ENCODE measurements at regions not wholly inside any gene's neighbourhood (a gene's known extent, or its start where the extent isn't known, plus 50 kb on each side); places are given as distances from the start of the nearest gene placed in this dataset.

DNA sequence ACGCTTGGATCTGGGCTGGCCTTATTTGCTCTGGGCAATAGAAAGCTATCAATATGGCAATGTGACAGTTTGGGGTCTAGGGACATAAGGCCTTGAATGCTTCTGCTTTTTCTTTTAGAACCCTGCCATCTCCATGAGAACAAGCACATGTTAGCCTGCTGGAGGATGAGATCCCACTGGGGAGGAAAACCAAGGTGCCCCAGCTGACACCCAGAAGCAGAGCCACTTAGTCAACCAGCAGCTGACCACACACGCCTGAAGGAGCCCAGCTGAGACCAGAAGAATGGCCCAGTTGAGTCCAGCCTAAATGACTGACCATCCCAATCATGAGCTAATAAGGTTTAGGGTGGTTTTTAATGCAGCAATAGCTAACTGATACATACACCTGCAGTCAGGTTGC lies 171.2 kb downstream of the AHSP start:
- no peak for DNase-seq
- H3K36me3 ChIP-seq, result peaks cover 0 to 7% (median 0%) of the 10 kb centered on the region in 3 donors
- 60 to 69% methylated on average over 2 of the region's 2 CpGs for WGBS, 2 donors
- intact Hi-C loops (cut with DNase I), result no loop called here
- H3K27me3 ChIP-seq, result no peaks in the 10 kb centered on the region
- no peak overlapping the region for H3K4me3 ChIP-seq
- FAIRE-seq, result no peak
- TF ChIP-seq, protein P1, sequence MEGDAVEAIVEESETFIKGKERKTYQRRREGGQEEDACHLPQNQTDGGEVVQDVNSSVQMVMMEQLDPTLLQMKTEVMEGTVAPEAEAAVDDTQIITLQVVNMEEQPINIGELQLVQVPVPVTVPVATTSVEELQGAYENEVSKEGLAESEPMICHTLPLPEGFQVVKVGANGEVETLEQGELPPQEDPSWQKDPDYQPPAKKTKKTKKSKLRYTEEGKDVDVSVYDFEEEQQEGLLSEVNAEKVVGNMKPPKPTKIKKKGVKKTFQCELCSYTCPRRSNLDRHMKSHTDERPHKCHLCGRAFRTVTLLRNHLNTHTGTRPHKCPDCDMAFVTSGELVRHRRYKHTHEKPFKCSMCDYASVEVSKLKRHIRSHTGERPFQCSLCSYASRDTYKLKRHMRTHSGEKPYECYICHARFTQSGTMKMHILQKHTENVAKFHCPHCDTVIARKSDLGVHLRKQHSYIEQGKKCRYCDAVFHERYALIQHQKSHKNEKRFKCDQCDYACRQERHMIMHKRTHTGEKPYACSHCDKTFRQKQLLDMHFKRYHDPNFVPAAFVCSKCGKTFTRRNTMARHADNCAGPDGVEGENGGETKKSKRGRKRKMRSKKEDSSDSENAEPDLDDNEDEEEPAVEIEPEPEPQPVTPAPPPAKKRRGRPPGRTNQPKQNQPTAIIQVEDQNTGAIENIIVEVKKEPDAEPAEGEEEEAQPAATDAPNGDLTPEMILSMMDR (IDR thresholded peaks at IDR 0.05), result no peak
- no peak for ATAC-seq
- H3K4me1 ChIP-seq, result peaks cover 0 to 8% (median 7%) of the 10 kb centered on the region in 3 donors
- H3K27ac ChIP-seq, result no peak overlapping the region
- no peaks in the 10 kb centered on the region for H3K9me3 ChIP-seq

- TF ChIP-seq, protein P1 (IDR thresholded peaks at IDR 0.05), result no peak
- DNase-seq (no peak), ATAC-seq (no peak), FAIRE-seq (no peak)
- intact Hi-C loops (cut with DNase I), result no loop called here
- H3K9me3 ChIP-seq, result no peaks in the 10 kb centered on the region
- H3K36me3 ChIP-seq, result peaks cover 0 to 14% (median 0%) of the 10 kb centered on the region in 3 donors
- H3K27me3 ChIP-seq, result no peaks in the 10 kb centered on the region
- peaks cover 0 to 8% (median 7%) of the 10 kb centered on the region in 3 donors for H3K4me1 ChIP-seq
- 76 to 78% methylated on average over 8 of the region's 8 CpGs for WGBS, 2 donors
- H3K27ac ChIP-seq, result no peak overlapping the region
- peak overlapping the region in 1 of 4 donors; percentile 88 for H3K4me3 ChIP-seq
Observed at GRCh38 chr16:31699601-31700000, 171.9 kb downstream of the AHSP start.

- intact Hi-C loops (cut with DNase I), result loop anchor here in 1 of 3 donors (10.0 kb wide), 1 partner anchor 215 kb away; the partner anchor contains the start of gene SLC5A2
- Histone ChIP-seq H3K36me3 (peaks cover 0 to 20% (median 0%) of the 10 kb centered on the region in 3 donors), H3K9me3 (no peaks in the 10 kb centered on the region), H3K27me3 (no peaks in the 10 kb centered on the region), H3K4me1 (peaks cover 0 to 8% (median 7%) of the 10 kb centered on the region in 3 donors), H3K27ac (peak overlapping the region in 1 of 4 donors; percentile 79), H3K4me3 (peak overlapping the region; percentile 72 to 96 (median 81))
- FAIRE-seq (no peak), ATAC-seq (peak in 1 of 4 donors; percentile 99), DNase-seq (no peak)
- WGBS, 2 donors, result 11 to 13% methylated on average over 8 of the region's 8 CpGs
- TF ChIP-seq, protein P1 (IDR thresholded peaks at IDR 0.05), result no peak
Observed at GRCh38 chr16:31700200-31700529, 172.5 kb downstream of the AHSP start.

GRCh38 chr16:31700530-31701388 lies 172.8 kb upstream of the ZNF267 start:
- intact Hi-C loops (cut with DNase I), result loop anchor here in 1 of 3 donors (10.0 kb wide), 1 partner anchor 216 kb away; the partner anchor contains the start of gene SLC5A2

More at GRCh38 chr16:31700530-31701388, 172.8 kb upstream of the ZNF267 start:
- Histone ChIP-seq H3K4me1 (peaks cover 0 to 8% (median 7%) of the 10 kb centered on the region in 3 donors), H3K9me3 (no peaks in the 10 kb centered on the region), H3K27me3 (no peaks in the 10 kb centered on the region), H3K27ac (peak overlapping the region; percentile 47 to 79 (median 66)), H3K36me3 (peaks cover 0 to 26% (median 0%) of the 10 kb centered on the region in 3 donors), H3K4me3 (peak overlapping the region; percentile 72 to 96 (median 81))
- TF ChIP-seq, protein P1 (IDR thresholded peaks at IDR 0.05), result no peak
- no peak for FAIRE-seq
- DNase-seq, result peak; percentile 84 to 92 (median 88)
- 0 to 1% methylated on average over 53 to 56 of the region's 56 CpGs for WGBS, 2 donors
- peak; percentile 55 to 99 (median 98) for ATAC-seq

All from pancreas (tissue), 10 donors.